A673 (cell line): ENCODE measurements at regions not wholly inside any gene's neighbourhood (a gene's known extent, or its start where the extent isn't known, plus 50 kb on each side); places are given as distances from the start of the nearest gene placed in this dataset.

Source experiments
- CTCF ChIP-seq: fragments of 300-800, 200-600 bp; sonication (generic); conservative IDR thresholded peaks from 2 replicates; pipeline ENCODE4 v1.5.1; 2017; ENCODE audit warnings: low read depth, mild to moderate bottlenecking, antibody characterized with exemption, low read length, moderate library complexity, mixed read lengths
- EZH2 ChIP-seq: fragments of 200-600 bp; sonication (generic); IDR thresholded peaks from 2 replicates; pipeline ENCODE4 v1.6.1; 2017; ENCODE audit warnings: borderline replicate concordance, low read depth, mild to moderate bottlenecking, mixed read lengths, antibody characterized with exemption, low read length; ENCODE audit not compliant: poor library complexity, severe bottlenecking

GRCh38 chr13:38046049-38046376 lies 176.4 kb upstream of the TRPC4 start:
- TF ChIP-seq EZH2 (no peak), CTCF (no peak)
